ENCODE measurements at regions not wholly inside any gene's neighbourhood (a gene's known extent, or its start where the extent isn't known, plus 50 kb on each side); places are given as distances from the start of the nearest gene placed in this dataset.

- TF ChIP-seq CTCF (IDR thresholded peaks at IDR 0.05): no peak
- TF ChIP-seq POLR2AphosphoS5 (IDR thresholded peaks at IDR 0.05): no peak
Measured at GRCh38 chr22:22374579-22374978, 130.0 kb downstream of the VPREB1 start.

Data from upper lobe of left lung (tissue), 4 donors.